ENCODE measurements at regions not wholly inside any gene's neighbourhood (a gene's known extent, or its start where the extent isn't known, plus 50 kb on each side); places are given as distances from the start of the nearest gene placed in this dataset.

DNA sequence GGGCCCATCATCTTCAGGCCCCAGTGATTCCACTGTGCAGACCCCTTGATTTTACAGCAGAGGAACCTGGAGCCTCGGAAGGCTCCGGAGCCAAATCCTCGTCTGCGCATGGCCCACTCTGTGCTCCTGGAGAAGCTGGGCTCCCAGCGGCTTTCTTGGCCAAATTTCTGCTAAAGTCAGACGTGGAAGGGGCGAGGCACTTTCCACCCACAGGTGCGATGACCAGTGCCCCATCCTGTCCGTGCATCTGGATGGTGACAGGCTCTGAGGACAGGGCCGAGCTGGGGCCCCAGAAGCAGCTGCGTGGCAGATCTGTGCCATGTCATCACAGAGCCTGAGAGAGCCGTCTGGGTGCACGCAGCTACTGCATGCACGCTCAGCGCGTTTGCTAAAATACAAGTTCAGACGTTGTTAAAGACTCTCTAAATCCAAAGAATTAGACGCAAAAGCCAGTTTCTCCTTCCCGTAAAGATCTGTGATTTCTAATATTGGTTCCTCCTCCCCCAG lies 57.2 kb downstream of the JAKMIP3 start:
- TF ChIP-seq, protein P1, sequence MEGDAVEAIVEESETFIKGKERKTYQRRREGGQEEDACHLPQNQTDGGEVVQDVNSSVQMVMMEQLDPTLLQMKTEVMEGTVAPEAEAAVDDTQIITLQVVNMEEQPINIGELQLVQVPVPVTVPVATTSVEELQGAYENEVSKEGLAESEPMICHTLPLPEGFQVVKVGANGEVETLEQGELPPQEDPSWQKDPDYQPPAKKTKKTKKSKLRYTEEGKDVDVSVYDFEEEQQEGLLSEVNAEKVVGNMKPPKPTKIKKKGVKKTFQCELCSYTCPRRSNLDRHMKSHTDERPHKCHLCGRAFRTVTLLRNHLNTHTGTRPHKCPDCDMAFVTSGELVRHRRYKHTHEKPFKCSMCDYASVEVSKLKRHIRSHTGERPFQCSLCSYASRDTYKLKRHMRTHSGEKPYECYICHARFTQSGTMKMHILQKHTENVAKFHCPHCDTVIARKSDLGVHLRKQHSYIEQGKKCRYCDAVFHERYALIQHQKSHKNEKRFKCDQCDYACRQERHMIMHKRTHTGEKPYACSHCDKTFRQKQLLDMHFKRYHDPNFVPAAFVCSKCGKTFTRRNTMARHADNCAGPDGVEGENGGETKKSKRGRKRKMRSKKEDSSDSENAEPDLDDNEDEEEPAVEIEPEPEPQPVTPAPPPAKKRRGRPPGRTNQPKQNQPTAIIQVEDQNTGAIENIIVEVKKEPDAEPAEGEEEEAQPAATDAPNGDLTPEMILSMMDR (IDR thresholded peaks at IDR 0.05): no peak
- TF ChIP-seq POLR2AphosphoS5 (IDR thresholded peaks at IDR 0.05; ENCODE audit: low read depth, low read length) (no peak), SIN3A (IDR thresholded peaks at IDR 0.05; ENCODE audit: borderline replicate concordance, insufficient read depth, low read depth, low read length) (no peak), TCF7L2 (IDR thresholded peaks at IDR 0.05; ENCODE audit: low read depth, low read length) (no peak)
- TF ChIP-seq, protein P2, sequence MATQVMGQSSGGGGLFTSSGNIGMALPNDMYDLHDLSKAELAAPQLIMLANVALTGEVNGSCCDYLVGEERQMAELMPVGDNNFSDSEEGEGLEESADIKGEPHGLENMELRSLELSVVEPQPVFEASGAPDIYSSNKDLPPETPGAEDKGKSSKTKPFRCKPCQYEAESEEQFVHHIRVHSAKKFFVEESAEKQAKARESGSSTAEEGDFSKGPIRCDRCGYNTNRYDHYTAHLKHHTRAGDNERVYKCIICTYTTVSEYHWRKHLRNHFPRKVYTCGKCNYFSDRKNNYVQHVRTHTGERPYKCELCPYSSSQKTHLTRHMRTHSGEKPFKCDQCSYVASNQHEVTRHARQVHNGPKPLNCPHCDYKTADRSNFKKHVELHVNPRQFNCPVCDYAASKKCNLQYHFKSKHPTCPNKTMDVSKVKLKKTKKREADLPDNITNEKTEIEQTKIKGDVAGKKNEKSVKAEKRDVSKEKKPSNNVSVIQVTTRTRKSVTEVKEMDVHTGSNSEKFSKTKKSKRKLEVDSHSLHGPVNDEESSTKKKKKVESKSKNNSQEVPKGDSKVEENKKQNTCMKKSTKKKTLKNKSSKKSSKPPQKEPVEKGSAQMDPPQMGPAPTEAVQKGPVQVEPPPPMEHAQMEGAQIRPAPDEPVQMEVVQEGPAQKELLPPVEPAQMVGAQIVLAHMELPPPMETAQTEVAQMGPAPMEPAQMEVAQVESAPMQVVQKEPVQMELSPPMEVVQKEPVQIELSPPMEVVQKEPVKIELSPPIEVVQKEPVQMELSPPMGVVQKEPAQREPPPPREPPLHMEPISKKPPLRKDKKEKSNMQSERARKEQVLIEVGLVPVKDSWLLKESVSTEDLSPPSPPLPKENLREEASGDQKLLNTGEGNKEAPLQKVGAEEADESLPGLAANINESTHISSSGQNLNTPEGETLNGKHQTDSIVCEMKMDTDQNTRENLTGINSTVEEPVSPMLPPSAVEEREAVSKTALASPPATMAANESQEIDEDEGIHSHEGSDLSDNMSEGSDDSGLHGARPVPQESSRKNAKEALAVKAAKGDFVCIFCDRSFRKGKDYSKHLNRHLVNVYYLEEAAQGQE (IDR thresholded peaks at IDR 0.05; ENCODE audit: insufficient read depth in 1 of 2, low read depth in 2 of 2, low read length in 1 of 2): no peak

Measured in Panc1 (cell line).